ENCODE measurements at regions not wholly inside any gene's neighbourhood (a gene's known extent, or its start where the extent isn't known, plus 50 kb on each side); places are given as distances from the start of the nearest gene placed in this dataset.

GRCh38 chr2:200137271-200137670, 169.2 kb upstream of the SPATS2L start:
- TF ChIP-seq CTCF (IDR thresholded peaks at IDR 0.05) (no peak), EP300 (IDR thresholded peaks at IDR 0.05) (no peak)
